H1 (cell line): ENCODE measurements at regions not wholly inside any gene's neighbourhood (a gene's known extent, or its start where the extent isn't known, plus 50 kb on each side); places are given as distances from the start of the nearest gene placed in this dataset.

ENCODE experiments used
- EZH2 ChIP-seq: fragments of 200-600 bp; sonication (generic); IDR thresholded peaks from 2 replicates; pipeline ENCODE4 v1.7.1; 2012; ENCODE audit warnings: low read depth, mild to moderate bottlenecking, moderate library complexity, low read length, inconsistent platforms; ENCODE audit not compliant: severe bottlenecking
- MAFK ChIP-seq: IDR thresholded peaks from 2 replicates; pipeline ENCODE4 v1.6.1; 2012; ENCODE audit warnings: low read depth, mild to moderate bottlenecking, improper control_type of control experiment, low read length
- POU5F1 ChIP-seq: IDR thresholded peaks from 2 replicates; pipeline ENCODE4 v1.6.1; 2011; ENCODE audit warnings: low read depth, mild to moderate bottlenecking, low read length, moderate library complexity
- TF ChIP-seq, protein P1 (sequence below), 3 experiments: IDR thresholded peaks; 1 replicate in 2 of 3; 2 replicates in 1 of 3; pipeline versions ENCODE4 v1.5.1 to v1.6.1; 2011; ENCODE audit warnings: low read length in 3 of 3, mild to moderate bottlenecking in 3 of 3, inconsistent platforms in 2 of 3, low read depth in 1 of 3, moderate library complexity in 1 of 3; ENCODE audit not compliant: insufficient read depth in 1 of 3; ENCODE audit errors: control extremely low read depth in 1 of 3

DNA sequence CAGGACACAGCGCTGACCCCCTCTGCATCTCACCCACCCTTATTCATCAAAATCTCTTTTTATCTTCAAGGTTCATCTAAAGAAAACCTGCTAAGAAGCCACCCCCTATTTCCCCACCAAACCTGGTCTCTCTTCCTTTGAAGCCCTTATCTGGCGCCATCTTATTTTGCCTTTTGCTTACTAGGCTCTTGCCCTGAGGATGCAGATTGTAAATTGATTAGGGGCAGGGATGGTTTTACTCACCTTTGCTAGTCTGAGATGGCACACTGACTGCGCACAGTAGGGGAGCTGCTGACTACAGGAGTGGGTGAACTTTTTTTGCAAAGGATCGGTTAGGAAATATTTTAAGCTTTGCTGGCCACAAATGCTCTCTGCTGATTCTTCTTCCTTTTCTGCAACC lies 78.9 kb upstream of the BHLHE40 start (continued):
- TF ChIP-seq EZH2: no peak
- no peak for TF ChIP-seq POU5F1
- TF ChIP-seq, protein P1, sequence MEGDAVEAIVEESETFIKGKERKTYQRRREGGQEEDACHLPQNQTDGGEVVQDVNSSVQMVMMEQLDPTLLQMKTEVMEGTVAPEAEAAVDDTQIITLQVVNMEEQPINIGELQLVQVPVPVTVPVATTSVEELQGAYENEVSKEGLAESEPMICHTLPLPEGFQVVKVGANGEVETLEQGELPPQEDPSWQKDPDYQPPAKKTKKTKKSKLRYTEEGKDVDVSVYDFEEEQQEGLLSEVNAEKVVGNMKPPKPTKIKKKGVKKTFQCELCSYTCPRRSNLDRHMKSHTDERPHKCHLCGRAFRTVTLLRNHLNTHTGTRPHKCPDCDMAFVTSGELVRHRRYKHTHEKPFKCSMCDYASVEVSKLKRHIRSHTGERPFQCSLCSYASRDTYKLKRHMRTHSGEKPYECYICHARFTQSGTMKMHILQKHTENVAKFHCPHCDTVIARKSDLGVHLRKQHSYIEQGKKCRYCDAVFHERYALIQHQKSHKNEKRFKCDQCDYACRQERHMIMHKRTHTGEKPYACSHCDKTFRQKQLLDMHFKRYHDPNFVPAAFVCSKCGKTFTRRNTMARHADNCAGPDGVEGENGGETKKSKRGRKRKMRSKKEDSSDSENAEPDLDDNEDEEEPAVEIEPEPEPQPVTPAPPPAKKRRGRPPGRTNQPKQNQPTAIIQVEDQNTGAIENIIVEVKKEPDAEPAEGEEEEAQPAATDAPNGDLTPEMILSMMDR (IDR thresholded peaks at IDR 0.05; ENCODE audit: control extremely low read depth in 1 of 3, insufficient read depth in 1 of 3, low read depth in 1 of 3, low read length in 3 of 3): no peak
- TF ChIP-seq MAFK: no peak
